ENCODE measurements at regions not wholly inside any gene's neighbourhood (a gene's known extent, or its start where the extent isn't known, plus 50 kb on each side); places are given as distances from the start of the nearest gene placed in this dataset.

- DNase-seq (ENCODE audit: low spot score), result no peak
Observed at GRCh38 chr10:131674130-131674529, 226.7 kb upstream of the PPP2R2D start.

- DNase-seq (ENCODE audit: low spot score), result no peak
Observed at GRCh38 chr10:131675104-131675503, 225.7 kb upstream of the PPP2R2D start.

GRCh38 chr10:131676046-131676799 lies 224.6 kb upstream of the PPP2R2D start:
- DNase-seq (ENCODE audit: low spot score), result no peak

GRCh38 chr10:131676800-131677421 lies 223.9 kb upstream of the PPP2R2D start:
- DNase-seq (ENCODE audit: low spot score), result no peak

- no peak for DNase-seq (ENCODE audit: low spot score)
Observed at GRCh38 chr10:131677671-131678070, 223.1 kb upstream of the PPP2R2D start.

GRCh38 chr10:131678171-131678570 lies 222.6 kb upstream of the PPP2R2D start:
- DNase-seq (ENCODE audit: low spot score), result no peak

GRCh38 chr10:131678613-131679012 lies 222.2 kb upstream of the PPP2R2D start:
- DNase-seq (ENCODE audit: low spot score), result no peak

GRCh38 chr10:131679926-131680325 lies 220.9 kb upstream of the PPP2R2D start:
- DNase-seq (ENCODE audit: low spot score), result no peak

GRCh38 chr10:131681122-131681521 lies 219.7 kb upstream of the PPP2R2D start:
- DNase-seq (ENCODE audit: low spot score), result no peak

GRCh38 chr10:131681656-131682055 lies 219.2 kb upstream of the PPP2R2D start:
- DNase-seq (ENCODE audit: low spot score), result no peak

- no peak for DNase-seq (ENCODE audit: low spot score)
Observed at GRCh38 chr10:131682271-131682962, 218.4 kb upstream of the PPP2R2D start.

- DNase-seq (ENCODE audit: low spot score), result no peak
Observed at GRCh38 chr10:131683281-131683861, 217.4 kb upstream of the PPP2R2D start.

- DNase-seq (ENCODE audit: low spot score), result no peak
Observed at GRCh38 chr10:131683941-131684340, 216.9 kb upstream of the PPP2R2D start.

GRCh38 chr10:131685007-131685406 lies 215.8 kb upstream of the PPP2R2D start:
- no peak for DNase-seq (ENCODE audit: low spot score)

GRCh38 chr10:131685576-131685975 lies 215.2 kb upstream of the PPP2R2D start:
- peak; percentile 2 for DNase-seq (ENCODE audit: low spot score)

GRCh38 chr10:131686781-131687420 lies 213.9 kb upstream of the PPP2R2D start:
- DNase-seq (ENCODE audit: low spot score), result no peak

GRCh38 chr10:131688304-131688703 lies 212.5 kb upstream of the PPP2R2D start:
- no peak for DNase-seq (ENCODE audit: low spot score)

- no peak for DNase-seq (ENCODE audit: low spot score)
Observed at GRCh38 chr10:131689016-131689415, 211.8 kb upstream of the PPP2R2D start.

GRCh38 chr10:131689486-131689885 lies 211.3 kb upstream of the PPP2R2D start:
- no peak for DNase-seq (ENCODE audit: low spot score)

GRCh38 chr10:131689954-131690757 lies 210.7 kb upstream of the PPP2R2D start:
- DNase-seq (ENCODE audit: low spot score), result no peak

- DNase-seq (ENCODE audit: low spot score), result no peak
Observed at GRCh38 chr10:131690805-131691239, 210.0 kb upstream of the PPP2R2D start.
